Cardiac fibroblast (primary cell): ENCODE measurements at regions not wholly inside any gene's neighbourhood (a gene's known extent, or its start where the extent isn't known, plus 50 kb on each side); places are given as distances from the start of the nearest gene placed in this dataset.

Source experiments
- DNase-seq, 2 donors: peaks; one replicate each; pipeline versions ENCODE4 v3.0.0 to v3.0.0-alpha.2; 2010; ENCODE audit warnings: low read depth in 2 of 2
- H3K4me3 ChIP-seq, 2 donors: replicated peaks in 1 of 2; 1 replicate in 1 of 2; 2 replicates in 1 of 2; pipeline ENCODE4 v1.5.1; 2011; ENCODE audit warnings: low read depth in 2 of 2, low read length in 2 of 2, mild to moderate bottlenecking in 2 of 2, moderate library complexity in 1 of 2
- CTCF ChIP-seq: IDR thresholded peaks from one replicate; pipeline ENCODE4 v1.5.1; 2011; ENCODE audit warnings: low read depth, mild to moderate bottlenecking, low read length, inconsistent platforms

GRCh38 chr13:37340901-37341670 is 235.6 kb upstream of the CSNK1A1L start:
- no peak for DNase-seq

GRCh38 chr13:37339386-37339735 is 233.9 kb upstream of the CSNK1A1L start:
- no peak for TF ChIP-seq CTCF
- no peak for DNase-seq
- H3K4me3 ChIP-seq = no peak overlapping the region

More at GRCh38 chr13:37340901-37341670, 235.6 kb upstream of the CSNK1A1L start:
- no peak for TF ChIP-seq CTCF
- H3K4me3 ChIP-seq = no peak overlapping the region

GRCh38 chr13:37338726-37339385 is 233.4 kb upstream of the CSNK1A1L start:
- no peak for TF ChIP-seq CTCF
- no peak overlapping the region for H3K4me3 ChIP-seq
- no peak for DNase-seq

GRCh38 chr13:37326334-37326733 is 220.9 kb upstream of the CSNK1A1L start:
- no peak for TF ChIP-seq CTCF
- DNase-seq = peak; percentile 40 to 43
- no peak overlapping the region for H3K4me3 ChIP-seq

- no peak for TF ChIP-seq CTCF
- DNase-seq = peak in 1 of 2 donors; percentile 9
- no peak overlapping the region for H3K4me3 ChIP-seq
Observed at GRCh38 chr13:37319031-37319443, 213.6 kb upstream of the CSNK1A1L start.

GRCh38 chr13:37316935-37317334 is 211.5 kb upstream of the CSNK1A1L start:
- DNase-seq = no peak
- no peak overlapping the region for H3K4me3 ChIP-seq
- TF ChIP-seq CTCF = no peak
